GM12878 (cell line): ENCODE measurements at regions not wholly inside any gene's neighbourhood (a gene's known extent, or its start where the extent isn't known, plus 50 kb on each side); places are given as distances from the start of the nearest gene placed in this dataset.

Experiments used
- ATAC-seq: fragments of 200-7000 bp; cut with Tn5 transposase; 3 replicates; pipeline ENCODE4 v1.9.1; 2020; ENCODE audit warnings: mild to moderate bottlenecking, moderate library complexity
- BruUV-seq: library from RNA; stranded (reverse); fragments of 400-500 nt; replicated peaks from 2 replicates; lab custom pipeline; 2021; lab: Mats Ljungman, UMichigan
- CTCF ChIA-PET: fragments of 300-600 bp; sonication (Branson Sonifier 250); formaldehyde crosslinking; extraction: SDS; loops from one replicate; lab custom pipeline; 2021; ENCODE audit warnings: inconsistent platforms; lab: Yijun Ruan, JAX
- POLR2A ChIA-PET: fragments of 350-600 bp; formaldehyde crosslinking; extraction: SDS; loops from one replicate; lab custom pipeline; 2021; ENCODE audit warnings: inconsistent platforms; lab: Charles Lee
- RAD21 ChIA-PET: fragments of 300-600 bp; sonication (Branson Sonifier 250); formaldehyde crosslinking; loops from one replicate; lab custom pipeline; 2023; ENCODE audit warnings: antibody characterized with exemption; ENCODE audit not compliant: unreplicated experiment; lab: Charles Lee
- SMC1A ChIA-PET: fragments of 300-600 bp; sonication (Branson Sonifier 250); formaldehyde crosslinking; loops from one replicate; lab custom pipeline; 2023; ENCODE audit not compliant: unreplicated experiment, uncharacterized antibody; lab: Charles Lee
- DNase-seq: peaks from one replicate; pipeline ENCODE4 v3.0.0-alpha.2; 2011; ENCODE audit warnings: low read depth, low spot score
- FAIRE-seq: peaks from 3 replicates; lab custom pipeline; 2011; peaks lifted over from hg19 to GRCh38; lab: Jason Lieb, UNC
- H2AFZ ChIP-seq: 2 replicates; pipeline ENCODE4 v1.6.0; 2011; ENCODE audit warnings: low read depth, low read length, control low read depth; ENCODE audit not compliant: control insufficient read depth
- H3K27ac ChIP-seq: 2 replicates; pipeline ENCODE4 v1.5.1; 2011; ENCODE audit warnings: control low read depth; ENCODE audit not compliant: control insufficient read depth, insufficient read depth
- H3K27me3 ChIP-seq, 2 experiments: replicated peaks in 1 of 2; 2 replicates each; pipeline versions ENCODE4 v1.6.0 to v1.6.1; 2011; ENCODE audit warnings: low read length in 1 of 2; ENCODE audit not compliant: control insufficient read depth in 2 of 2, insufficient read depth in 2 of 2
- H3K36me3 ChIP-seq, 2 experiments: 2 replicates each; pipeline ENCODE4 v1.5.1; 2011; ENCODE audit warnings: low read length in 1 of 2; ENCODE audit not compliant: control insufficient read depth in 2 of 2, insufficient read depth in 2 of 2
- H3K4me1 ChIP-seq: 2 replicates; pipeline ENCODE4 v1.6.1; 2011; ENCODE audit warnings: mild to moderate bottlenecking, low read length, moderate library complexity, mixed read lengths; ENCODE audit not compliant: control insufficient read depth, insufficient read depth
- H3K4me2 ChIP-seq: 2 replicates; pipeline ENCODE4 v1.6.0; 2011; ENCODE audit warnings: control low read depth; ENCODE audit not compliant: control insufficient read depth, insufficient read depth
- H3K4me3 ChIP-seq: fragments of 200-600 bp; sonication (generic); 2 replicates; pipeline ENCODE4 v1.5.1; 2016
- H3K79me2 ChIP-seq: 2 replicates; pipeline ENCODE4 v1.6.0; 2011; ENCODE audit warnings: low read length; ENCODE audit not compliant: control insufficient read depth, insufficient read depth
- H3K9ac ChIP-seq: 2 replicates; pipeline ENCODE4 v1.8.0; 2011; ENCODE audit warnings: low read length, control low read depth, mixed read lengths; ENCODE audit not compliant: control insufficient read depth, insufficient read depth
- H3K9me3 ChIP-seq: replicated peaks from 3 replicates; pipeline ENCODE4 v1.5.1; 2011; ENCODE audit warnings: mild to moderate bottlenecking, low read length; ENCODE audit not compliant: control insufficient read depth, insufficient read depth
- H4K20me1 ChIP-seq: 2 replicates; pipeline ENCODE4 v1.6.0; 2011; ENCODE audit not compliant: control insufficient read depth, insufficient read depth
- CHD4 ChIP-seq: fragments of 200-600 bp; sonication (generic); IDR thresholded peaks from 2 replicates; pipeline ENCODE4 v1.6.1; 2016; ENCODE audit warnings: mild to moderate bottlenecking
- MTA2 ChIP-seq: fragments of 450-650 bp; IDR thresholded peaks from 2 replicates; pipeline ENCODE4 v1.6.1; 2016; ENCODE audit warnings: low read depth, mild to moderate bottlenecking, moderate library complexity
- NRF1 ChIP-seq: conservative IDR thresholded peaks from 2 replicates; pipeline ENCODE4 v1.6.1; 2011; ENCODE audit warnings: mild to moderate bottlenecking, low read depth, low read length, improper control_type of control experiment
- STAT1 ChIP-seq: fragments of 450-650 bp; conservative IDR thresholded peaks from 2 replicates; pipeline ENCODE4 v1.6.1; 2014; ENCODE audit warnings: antibody characterized with exemption, mild to moderate bottlenecking
- TAF1 ChIP-seq: IDR thresholded peaks from 2 replicates; pipeline ENCODE4 v1.6.1; 2011; ENCODE audit warnings: mild to moderate bottlenecking, low read depth, low read length, borderline replicate concordance
- WGBS: methylation state at CpG from one replicate; pipeline ENCODE4 v1.1.6; 2016; ENCODE audit warnings: low lambda C conversion rate; ENCODE audit not compliant: insufficient replicate concordance, insufficient coverage; ENCODE audit errors: missing lambda C conversion rate; 5-methylcytosine and 5-hydroxymethylcytosine counted together
- in situ Hi-C: fragments of 300-500 bp; cut with MboI; formaldehyde crosslinking; loops from 9 replicates; pipeline ENCODE4 v1.14.3; 2018; ENCODE audit warnings: mixed read lengths
- intact Hi-C: fragments of 100-400 bp; cut with micrococcal nuclease; formaldehyde crosslinking; loops from one replicate; pipeline ENCODE4 v1.14.2; 2022; ENCODE audit not compliant: unreplicated experiment
- TF ChIP-seq, protein P1 (sequence below): fragments of 450-650 bp; IDR thresholded peaks from 2 replicates; pipeline ENCODE4 v1.6.1; 2017; ENCODE audit warnings: low read depth, mild to moderate bottlenecking, moderate library complexity
- TF ChIP-seq, protein P2 (sequence below): fragments of 450-650 bp; IDR thresholded peaks from 2 replicates; pipeline ENCODE4 v1.6.1; 2017; ENCODE audit warnings: antibody characterized with exemption, mild to moderate bottlenecking, moderate library complexity

GRCh38 chr7:130829415-130829814 lies 95.4 kb upstream of the KLF14 start:
- no peaks in the 10 kb centered on the region for H4K20me1 ChIP-seq
- TF ChIP-seq CHD4 = no peak
- no peak for TF ChIP-seq TAF1
- TF ChIP-seq, protein P1, sequence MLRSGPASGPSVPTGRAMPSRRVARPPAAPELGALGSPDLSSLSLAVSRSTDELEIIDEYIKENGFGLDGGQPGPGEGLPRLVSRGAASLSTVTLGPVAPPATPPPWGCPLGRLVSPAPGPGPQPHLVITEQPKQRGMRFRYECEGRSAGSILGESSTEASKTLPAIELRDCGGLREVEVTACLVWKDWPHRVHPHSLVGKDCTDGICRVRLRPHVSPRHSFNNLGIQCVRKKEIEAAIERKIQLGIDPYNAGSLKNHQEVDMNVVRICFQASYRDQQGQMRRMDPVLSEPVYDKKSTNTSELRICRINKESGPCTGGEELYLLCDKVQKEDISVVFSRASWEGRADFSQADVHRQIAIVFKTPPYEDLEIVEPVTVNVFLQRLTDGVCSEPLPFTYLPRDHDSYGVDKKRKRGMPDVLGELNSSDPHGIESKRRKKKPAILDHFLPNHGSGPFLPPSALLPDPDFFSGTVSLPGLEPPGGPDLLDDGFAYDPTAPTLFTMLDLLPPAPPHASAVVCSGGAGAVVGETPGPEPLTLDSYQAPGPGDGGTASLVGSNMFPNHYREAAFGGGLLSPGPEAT = no peak
- no peak for TF ChIP-seq NRF1
- TF ChIP-seq STAT1 = no peak
- TF ChIP-seq MTA2 = no peak
- TF ChIP-seq, protein P2, sequence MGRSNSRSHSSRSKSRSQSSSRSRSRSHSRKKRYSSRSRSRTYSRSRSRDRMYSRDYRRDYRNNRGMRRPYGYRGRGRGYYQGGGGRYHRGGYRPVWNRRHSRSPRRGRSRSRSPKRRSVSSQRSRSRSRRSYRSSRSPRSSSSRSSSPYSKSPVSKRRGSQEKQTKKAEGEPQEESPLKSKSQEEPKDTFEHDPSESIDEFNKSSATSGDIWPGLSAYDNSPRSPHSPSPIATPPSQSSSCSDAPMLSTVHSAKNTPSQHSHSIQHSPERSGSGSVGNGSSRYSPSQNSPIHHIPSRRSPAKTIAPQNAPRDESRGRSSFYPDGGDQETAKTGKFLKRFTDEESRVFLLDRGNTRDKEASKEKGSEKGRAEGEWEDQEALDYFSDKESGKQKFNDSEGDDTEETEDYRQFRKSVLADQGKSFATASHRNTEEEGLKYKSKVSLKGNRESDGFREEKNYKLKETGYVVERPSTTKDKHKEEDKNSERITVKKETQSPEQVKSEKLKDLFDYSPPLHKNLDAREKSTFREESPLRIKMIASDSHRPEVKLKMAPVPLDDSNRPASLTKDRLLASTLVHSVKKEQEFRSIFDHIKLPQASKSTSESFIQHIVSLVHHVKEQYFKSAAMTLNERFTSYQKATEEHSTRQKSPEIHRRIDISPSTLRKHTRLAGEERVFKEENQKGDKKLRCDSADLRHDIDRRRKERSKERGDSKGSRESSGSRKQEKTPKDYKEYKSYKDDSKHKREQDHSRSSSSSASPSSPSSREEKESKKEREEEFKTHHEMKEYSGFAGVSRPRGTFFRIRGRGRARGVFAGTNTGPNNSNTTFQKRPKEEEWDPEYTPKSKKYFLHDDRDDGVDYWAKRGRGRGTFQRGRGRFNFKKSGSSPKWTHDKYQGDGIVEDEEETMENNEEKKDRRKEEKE = no peak
- DNase-seq (no peak), FAIRE-seq (no peak), ATAC-seq (no peak)
- no peak overlapping the region for H3K9ac ChIP-seq
- H2AFZ ChIP-seq = no peak overlapping the region
- no peaks in the 10 kb centered on the region for H3K79me2 ChIP-seq
- H3K36me3 ChIP-seq = no peaks in the 10 kb centered on the region
- ChIA-PET CTCF (interaction anchor here (0.6 to 1.6 kb wide), 4 partner anchors 11 to 493 kb away, joined by 3 read pairs; no protein-coding TSS in a partner anchor), RAD21 (interaction anchor here (1.6 kb wide), 1 partner anchor 757 kb away, joined by 5 read pairs; no protein-coding TSS in a partner anchor), POLR2A (no interaction called here), SMC1A (no interaction called here)
- H3K9me3 ChIP-seq = peaks cover 6% of the 10 kb centered on the region
- H3K4me1 ChIP-seq = no peaks in the 10 kb centered on the region
- WGBS = 22% methylated on average over 2 of the region's 2 CpGs
- no peak overlapping the region for H3K4me3 ChIP-seq
- intact Hi-C loops = no loop called here
- in situ Hi-C loops = loop anchor here (5.0 kb wide), 1 partner anchor 757 kb away; the partner anchor contains the start of gene KLHDC10
- no peak overlapping the region for H3K27ac ChIP-seq
- H3K4me2 ChIP-seq = no peak overlapping the region
- no TSS peak for BruUV-seq
- no peaks in the 10 kb centered on the region for H3K27me3 ChIP-seq
